Left lung (tissue), 4 donors: ENCODE measurements at regions not wholly inside any gene's neighbourhood (a gene's known extent, or its start where the extent isn't known, plus 50 kb on each side); places are given as distances from the start of the nearest gene placed in this dataset.

Source experiments
- ATAC-seq: fragments of 200-7000 bp; cut with Tn5 transposase; one replicate; pipeline ENCODE4 v1.9.1; 2020; ENCODE audit warnings: moderate library complexity
- DNase-seq, 4 donors: peaks; one replicate each; pipeline ENCODE4 v3.0.0-alpha.2; 2013 to 2020
- H3K27ac ChIP-seq, 2 donors: fragments of 200-600 bp; sonication (generic) in 1 of 2; one replicate each; pipeline versions ENCODE4 v1.5.0 to v1.8.0; 2020 to 2021
- H3K27me3 ChIP-seq, 2 donors: fragments of 200-600 bp; sonication (generic) in 1 of 2; one replicate each; pipeline versions ENCODE4 v1.5.0 to v1.8.0; 2020 to 2021
- H3K36me3 ChIP-seq, 2 donors: fragments of 200-600 bp; sonication (generic) in 1 of 2; one replicate each; pipeline versions ENCODE4 v1.5.0 to v1.8.0; 2020 to 2021
- H3K4me1 ChIP-seq, 2 donors: fragments of 200-600 bp; one replicate each; pipeline ENCODE4 v1.8.0; 2021
- H3K4me3 ChIP-seq, 2 donors: fragments of 200-600 bp; sonication (generic) in 1 of 2; one replicate each; pipeline versions ENCODE4 v1.5.0 to v1.8.0; 2020 to 2021; ENCODE audit warnings: mild to moderate bottlenecking in 1 of 2
- H3K9me3 ChIP-seq, 2 donors: fragments of 200-600 bp; sonication (generic) in 1 of 2; one replicate each; pipeline versions ENCODE4 v1.5.0 to v1.8.0; 2020 to 2021
- CTCF ChIP-seq, 2 donors: fragments of 200-600 bp; sonication (generic) in 1 of 2; IDR thresholded peaks; one replicate each; pipeline versions ENCODE4 v1.5.0 to v1.8.0; 2021; ENCODE audit warnings: antibody characterized with exemption in 2 of 2
- intact Hi-C, 2 donors: fragments of 100-400 bp; cut with DNase I; formaldehyde crosslinking; loops; one replicate each; pipeline versions ENCODE4 v1.11.2 to v1.14.2; 2022
- donor health status: DM: no; HTN: yes; CAD: no.
- donor health status: DM: no; HTN: no; CAD: no.

GRCh38 chr6:156387472-156387871 is 389.7 kb upstream of the ARID1B start:
- Histone ChIP-seq H3K27me3 (no peaks in the 10 kb centered on the region), H3K4me1 (no peaks in the 10 kb centered on the region), H3K9me3 (no peaks in the 10 kb centered on the region), H3K36me3 (no peaks in the 10 kb centered on the region), H3K4me3 (no peak overlapping the region), H3K27ac (no peak overlapping the region)
- ATAC-seq (no peak), DNase-seq (no peak)
- intact Hi-C loops = no loop called here
- TF ChIP-seq CTCF (IDR thresholded peaks at IDR 0.05) = no peak

GRCh38 chr6:156383059-156383458 is 394.1 kb upstream of the ARID1B start:
- H3K27ac ChIP-seq = no peak overlapping the region
- intact Hi-C loops = no loop called here

GRCh38 chr6:156379392-156380289 is 397.5 kb upstream of the ARID1B start:
- Histone ChIP-seq H3K27me3 (no peaks in the 10 kb centered on the region), H3K9me3 (no peaks in the 10 kb centered on the region), H3K4me1 (no peaks in the 10 kb centered on the region), H3K4me3 (no peak overlapping the region), H3K36me3 (no peaks in the 10 kb centered on the region), H3K27ac (peak overlapping the region in 1 of 2 donors; percentile 15)
- intact Hi-C loops = no loop called here
- no peak for ATAC-seq
- no peak for TF ChIP-seq CTCF (IDR thresholded peaks at IDR 0.05)
- DNase-seq = peak in 1 of 4 donors; percentile 35

More at GRCh38 chr6:156383059-156383458, 394.1 kb upstream of the ARID1B start:
- Histone ChIP-seq H3K4me3 (no peak overlapping the region), H3K36me3 (no peaks in the 10 kb centered on the region), H3K9me3 (no peaks in the 10 kb centered on the region), H3K4me1 (no peaks in the 10 kb centered on the region), H3K27me3 (no peaks in the 10 kb centered on the region)
- ATAC-seq (no peak), DNase-seq (no peak)
- no peak for TF ChIP-seq CTCF (IDR thresholded peaks at IDR 0.05)

- Histone ChIP-seq H3K36me3 (no peaks in the 10 kb centered on the region), H3K27me3 (no peaks in the 10 kb centered on the region), H3K9me3 (no peaks in the 10 kb centered on the region), H3K4me1 (no peaks in the 10 kb centered on the region), H3K27ac (no peak overlapping the region), H3K4me3 (no peak overlapping the region)
- ATAC-seq (no peak), DNase-seq (no peak)
- TF ChIP-seq CTCF (IDR thresholded peaks at IDR 0.05) = no peak
- intact Hi-C loops = no loop called here
These were observed 398.3 kb upstream of the ARID1B start for GRCh38 chr6:156378853-156379252.

- intact Hi-C loops = no loop called here
- no peak overlapping the region for H3K27ac ChIP-seq
- no peak overlapping the region for H3K4me3 ChIP-seq
- TF ChIP-seq CTCF (IDR thresholded peaks at IDR 0.05) = no peak
- DNase-seq = peak in 2 of 4 donors; percentile 86 to 88
- H3K4me1 ChIP-seq = no peaks in the 10 kb centered on the region
- no peak for ATAC-seq
- no peaks in the 10 kb centered on the region for H3K9me3 ChIP-seq
- H3K27me3 ChIP-seq = no peaks in the 10 kb centered on the region
- no peaks in the 10 kb centered on the region for H3K36me3 ChIP-seq
These were observed 401.1 kb upstream of the ARID1B start for GRCh38 chr6:156376091-156376490.
